D721Med (cell line): ENCODE measurements at regions not wholly inside any gene's neighbourhood (a gene's known extent, or its start where the extent isn't known, plus 50 kb on each side); places are given as distances from the start of the nearest gene placed in this dataset.
"Not testable (repeated sequence)": the region's sequence is repeated elsewhere in the genome, so short reads cannot be mapped to it uniquely, and the experiment has no call there.

Experiments
- DNase-seq: peaks from one replicate; pipeline ENCODE4 v3.0.0; 2011; ENCODE audit warnings: low spot score; ENCODE audit not compliant: insufficient read length
- FAIRE-seq: peaks from 2 replicates; lab custom pipeline; 2011; peaks lifted over from hg19 to GRCh38; lab: Jason Lieb, UNC

DNA sequence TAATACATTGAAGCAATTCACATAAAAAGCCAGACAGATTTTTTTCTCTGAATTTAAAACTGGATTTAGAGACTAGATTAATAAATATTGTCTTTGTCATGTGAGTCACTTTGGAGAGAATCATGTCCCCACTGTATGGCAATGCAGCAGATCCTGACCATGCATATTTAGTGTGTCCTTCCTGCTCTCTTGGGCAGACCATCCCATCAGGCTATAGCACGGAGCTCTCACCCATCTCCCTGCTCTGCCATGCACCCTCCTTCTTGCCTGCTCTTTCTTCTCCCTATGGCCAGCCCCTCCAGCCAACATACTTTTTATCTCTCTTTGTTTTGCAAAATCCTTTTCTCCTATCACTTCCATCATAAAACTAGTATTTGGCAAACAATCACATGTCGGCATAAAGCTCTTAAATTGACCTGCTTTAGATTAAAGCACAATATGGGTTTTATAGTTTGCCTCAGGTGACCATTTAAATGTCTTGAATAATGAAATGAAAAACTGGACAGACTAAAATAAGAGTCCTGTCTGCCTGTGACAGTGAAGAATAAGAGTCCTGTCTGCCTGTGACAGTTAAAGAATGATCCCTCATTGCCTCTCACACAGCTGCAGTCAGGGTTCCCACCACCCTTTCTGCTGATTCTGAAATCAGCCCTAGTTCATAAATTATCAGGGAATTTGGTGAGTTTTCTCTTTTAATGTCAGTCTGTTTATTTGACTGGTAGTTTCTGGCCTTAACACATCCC, 315.0 kb upstream of the PLGLB2 start:
- FAIRE-seq, DNase-seq: not testable (repeated sequence)

DNA sequence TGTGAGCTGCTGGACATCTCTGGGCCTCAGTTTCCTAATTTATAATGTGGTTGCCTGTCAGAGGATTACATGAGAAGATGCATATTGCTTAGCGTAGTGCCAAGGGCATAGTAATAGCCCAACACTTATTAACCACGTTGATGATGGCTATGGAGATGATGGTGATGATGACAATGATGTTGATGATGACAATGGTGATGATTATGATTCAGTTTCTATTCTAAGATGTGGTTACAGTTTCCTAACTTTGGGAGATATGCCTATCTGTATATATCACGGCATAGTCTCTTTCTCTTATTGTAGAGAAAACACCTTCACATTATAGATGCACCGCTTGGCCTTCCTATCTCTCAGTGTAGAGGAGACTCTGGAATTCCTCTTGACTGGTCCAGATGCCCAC, 311.9 kb upstream of the PLGLB2 start:
- not testable (repeated sequence) for FAIRE-seq

DNA sequence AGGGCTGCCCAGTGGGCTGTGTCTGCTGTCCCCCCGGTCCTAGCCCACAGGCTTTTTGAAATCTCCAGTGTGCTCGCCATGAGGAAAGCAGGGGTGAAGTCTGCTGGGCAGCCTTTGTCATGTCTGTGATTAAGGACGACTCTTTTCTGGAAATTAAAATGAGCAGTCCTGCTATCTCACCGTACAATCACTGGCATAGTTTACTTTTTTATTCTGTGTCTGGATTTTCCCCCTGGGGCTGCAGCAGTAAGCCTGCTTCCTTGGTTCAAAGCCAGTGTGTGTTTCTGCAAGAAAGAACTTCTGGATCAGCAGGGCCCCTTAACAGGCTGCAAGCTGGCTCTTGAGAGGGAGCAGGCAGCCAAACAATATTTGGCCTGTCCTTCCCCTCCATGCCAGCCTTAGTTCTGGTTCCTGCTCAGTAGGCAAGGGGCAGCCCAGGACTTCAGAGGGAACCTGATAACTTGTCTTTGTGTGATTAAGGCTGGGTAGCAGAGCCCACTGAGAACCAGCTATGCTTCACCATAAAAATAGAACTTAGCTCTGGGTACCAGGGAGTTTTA, 310.1 kb upstream of the PLGLB2 start:
- not testable (repeated sequence) for DNase-seq, FAIRE-seq

More for the DNA sequence above, 311.9 kb upstream of the PLGLB2 start:
- not testable (repeated sequence) for DNase-seq

DNA sequence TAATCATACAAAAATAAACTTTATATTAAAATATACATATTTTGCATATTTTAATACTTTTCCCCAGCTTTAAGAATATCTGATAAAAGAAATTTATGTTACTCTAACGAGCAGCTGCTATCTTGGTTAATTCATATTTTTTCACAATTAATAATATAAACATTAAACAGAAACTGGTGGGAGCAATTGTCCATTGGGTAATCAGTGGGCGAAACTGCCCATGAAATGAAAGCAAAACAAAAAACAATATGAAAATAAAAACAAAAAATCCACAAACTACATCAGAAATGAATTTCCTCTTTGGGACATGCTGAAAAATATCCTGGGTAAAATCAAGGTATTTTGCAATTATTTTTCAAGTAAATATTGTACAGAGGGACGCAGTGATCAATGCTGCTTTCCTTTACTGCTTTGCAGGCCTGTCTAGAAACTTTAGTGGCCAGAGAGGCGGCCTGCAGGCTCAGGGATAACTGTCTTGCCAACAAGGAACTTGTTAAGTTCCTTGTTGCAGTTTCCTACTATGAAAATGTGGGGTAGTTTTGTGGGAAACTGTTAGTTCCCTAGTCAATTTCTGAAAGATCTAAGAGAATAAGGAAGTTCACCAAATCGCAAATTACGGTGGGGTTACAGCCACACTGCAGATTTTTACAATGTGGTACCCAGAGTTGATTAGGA, 309.0 kb upstream of the PLGLB2 start:
- not testable (repeated sequence) for DNase-seq, FAIRE-seq

DNA sequence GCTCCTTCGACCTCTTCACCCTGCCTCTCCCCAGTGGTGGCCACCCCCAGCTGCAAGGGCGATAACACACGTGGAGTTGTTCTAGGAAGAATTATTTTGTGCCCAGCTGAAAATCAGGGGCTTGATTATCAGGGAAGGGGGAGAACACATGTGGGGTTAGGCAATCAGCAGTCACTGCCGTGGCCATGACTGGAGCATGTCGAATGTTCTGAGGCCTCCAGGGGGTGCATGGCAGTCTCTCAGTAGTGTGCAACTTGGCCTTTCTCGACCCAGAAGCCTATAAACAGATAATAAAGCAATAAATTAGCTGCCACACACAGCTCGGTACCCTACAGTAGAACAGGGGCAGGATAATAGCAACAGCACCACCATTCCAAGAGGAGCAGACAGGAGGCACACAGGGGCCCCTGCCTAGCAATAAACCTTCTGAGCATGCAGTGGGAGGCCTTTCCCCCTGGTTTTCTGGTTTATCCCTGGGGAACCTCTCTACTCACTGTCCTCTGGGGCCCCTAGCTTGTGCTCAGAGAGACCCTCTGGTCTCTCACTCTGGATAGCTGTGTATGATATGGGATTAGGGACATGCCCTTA, 308.2 kb upstream of the PLGLB2 start:
- not testable (repeated sequence) for DNase-seq, FAIRE-seq

DNA sequence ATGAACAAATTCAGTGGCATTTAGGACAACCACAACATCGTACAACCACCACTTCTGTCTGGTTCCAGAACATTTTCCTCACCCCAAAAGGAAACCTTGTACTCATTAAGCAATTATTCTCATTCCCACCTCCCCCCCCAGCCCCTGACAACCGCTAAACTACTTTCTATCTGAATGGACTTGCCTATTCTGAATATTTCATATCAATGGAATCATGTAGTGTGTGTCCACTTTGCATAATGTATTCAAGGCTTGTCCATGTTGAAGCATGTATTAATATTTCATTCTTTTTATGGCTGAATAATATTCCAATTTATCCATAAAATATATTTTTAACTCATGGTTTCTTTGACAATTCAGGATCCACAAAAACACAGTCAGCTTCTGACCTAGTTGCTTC, 307.2 kb upstream of the PLGLB2 start:
- not testable (repeated sequence) for FAIRE-seq

DNA sequence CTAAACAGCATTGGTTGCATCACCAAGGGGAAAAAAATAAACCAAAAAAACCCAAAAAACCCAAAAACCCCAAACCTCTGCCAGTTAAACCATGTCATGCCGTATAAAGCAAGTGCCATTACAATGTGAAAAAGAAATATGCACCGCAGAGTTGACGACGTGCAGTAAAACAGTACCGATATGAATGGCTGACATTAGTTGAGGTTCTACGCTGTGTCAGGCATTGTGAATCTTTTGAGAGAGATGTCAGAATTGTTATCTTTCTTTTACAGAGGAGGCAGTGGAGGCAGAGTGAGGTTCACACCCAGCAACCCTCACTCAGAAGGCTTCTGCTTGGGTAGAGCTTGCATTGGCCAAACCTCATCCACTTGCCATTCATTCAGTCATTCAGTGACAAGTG, 306.5 kb upstream of the PLGLB2 start:
- not testable (repeated sequence) for DNase-seq, FAIRE-seq

More for the DNA sequence above, 307.2 kb upstream of the PLGLB2 start:
- not testable (repeated sequence) for DNase-seq

DNA sequence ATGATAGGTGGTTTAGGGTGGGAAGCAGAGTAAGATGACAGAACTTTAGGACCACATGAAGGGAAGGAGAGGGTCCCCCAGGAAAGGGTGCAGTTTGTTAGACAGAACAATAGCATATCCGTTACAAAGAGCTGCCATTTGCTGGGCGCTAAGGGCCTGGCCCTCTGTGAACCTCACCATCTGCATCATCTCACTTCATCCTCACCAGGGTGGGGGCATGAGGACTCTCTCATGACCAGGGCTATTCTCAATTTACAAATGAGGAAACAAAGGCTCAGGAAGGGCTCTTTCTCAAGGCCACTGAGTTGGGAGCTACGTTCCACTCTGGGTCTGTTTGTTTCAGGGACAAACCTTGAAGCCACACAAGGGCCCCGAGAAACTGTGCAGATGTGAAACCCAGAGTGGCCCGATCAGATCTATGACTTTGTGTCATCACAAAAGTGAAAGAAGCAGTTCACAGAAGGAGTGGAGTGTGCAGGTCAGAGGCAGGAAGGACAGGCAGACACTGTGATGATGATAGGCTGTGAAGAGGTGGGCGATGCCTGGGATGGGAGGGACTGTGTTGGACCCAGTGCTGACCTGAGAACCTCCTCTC, 304.8 kb upstream of the PLGLB2 start:
- not testable (repeated sequence) for FAIRE-seq, DNase-seq

DNA sequence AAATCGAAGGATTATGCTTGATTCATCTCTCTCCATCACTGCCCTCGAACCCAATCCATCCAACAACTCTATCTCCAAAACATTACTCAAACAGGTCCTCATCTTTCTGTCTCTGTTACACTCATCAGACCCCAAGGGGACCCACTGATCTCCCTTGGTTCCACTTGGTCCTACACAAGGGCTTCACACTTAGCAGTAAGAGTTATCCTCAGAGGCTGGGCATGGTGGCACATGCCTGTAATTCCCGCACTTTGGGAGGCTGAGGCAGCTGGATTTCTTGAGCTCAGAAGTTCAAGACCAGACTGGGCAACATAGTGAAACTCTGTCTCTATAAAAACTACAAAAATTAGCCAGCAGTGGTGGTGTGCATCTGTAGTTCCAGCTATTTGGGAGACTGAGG, 302.9 kb upstream of the PLGLB2 start:
- DNase-seq, FAIRE-seq: not testable (repeated sequence)

DNA sequence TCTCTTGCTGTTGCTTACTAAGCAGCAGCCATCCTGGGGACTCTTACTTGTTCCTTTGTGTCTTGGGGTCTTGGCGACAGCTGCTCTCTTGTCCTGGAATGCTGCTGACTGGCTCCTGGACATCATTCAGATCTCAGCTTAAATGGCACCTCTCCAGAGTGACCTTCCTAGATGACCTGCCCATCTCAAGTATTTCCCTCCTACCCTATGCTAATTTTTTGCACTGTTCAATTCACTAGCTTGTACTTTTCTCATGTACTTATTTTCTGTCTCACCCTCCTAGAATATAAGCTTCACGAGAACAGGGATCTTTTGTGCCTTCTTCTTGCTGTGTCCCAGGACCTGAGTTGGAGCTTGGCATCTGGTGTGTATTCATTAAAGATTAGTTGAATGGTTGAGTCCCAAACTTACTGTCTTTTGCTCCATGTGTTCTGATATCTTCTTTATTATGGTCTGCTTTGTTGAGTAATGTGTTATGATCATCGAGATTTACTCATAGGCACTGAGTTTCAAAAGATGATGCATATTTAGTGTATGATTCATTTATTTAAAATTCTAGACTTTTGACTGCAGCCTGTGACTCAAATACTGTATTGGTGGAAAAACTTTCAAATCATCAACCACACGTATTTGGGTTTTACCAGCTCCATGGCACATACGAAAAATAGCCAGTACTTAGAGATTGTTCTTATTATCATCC, 302.1 kb upstream of the PLGLB2 start:
- FAIRE-seq, DNase-seq: not testable (repeated sequence)

DNA sequence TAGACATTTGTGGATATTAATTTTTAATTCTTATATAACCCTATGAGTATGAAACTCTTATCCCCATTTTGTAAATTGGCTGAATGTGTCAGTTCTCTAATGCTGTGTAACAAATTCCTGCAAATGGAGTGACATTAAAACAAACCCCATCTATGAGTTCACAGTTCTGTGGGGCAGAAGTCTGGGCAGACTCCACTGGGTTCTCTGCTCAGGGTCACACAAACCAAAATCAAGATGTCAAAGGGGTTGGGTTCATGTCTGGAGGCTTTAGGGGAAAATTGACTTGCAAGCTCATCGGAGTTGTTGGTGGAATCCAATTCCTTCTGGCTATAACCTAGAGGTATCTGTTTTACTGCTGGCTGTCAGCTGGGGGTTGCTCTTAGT, 301.6 kb upstream of the PLGLB2 start:
- not testable (repeated sequence) for DNase-seq, FAIRE-seq

DNA sequence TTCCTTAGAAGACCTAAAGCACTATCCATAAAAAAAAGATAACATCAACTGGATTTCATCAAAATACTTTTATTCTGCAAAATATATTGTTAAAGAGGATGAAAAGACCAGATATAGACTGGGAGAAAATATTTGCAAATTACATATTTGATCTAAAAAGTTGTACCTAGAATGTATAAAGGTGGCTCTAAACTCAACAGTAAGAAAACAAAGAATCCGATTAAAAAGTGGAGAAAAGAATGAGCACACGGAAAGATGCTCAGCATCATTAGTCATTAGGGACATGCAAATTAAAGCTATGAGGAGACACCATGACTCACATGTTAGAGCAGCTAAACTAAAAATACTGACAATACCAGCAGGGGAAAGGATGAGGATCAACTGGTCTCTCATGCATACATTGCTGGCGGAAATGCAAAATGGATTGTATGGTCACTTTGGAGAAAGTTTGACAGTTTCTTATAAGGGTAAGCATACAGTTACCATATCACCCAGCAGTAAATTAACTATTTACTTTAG, 298.4 kb upstream of the PLGLB2 start:
- FAIRE-seq: not testable (repeated sequence)

DNA sequence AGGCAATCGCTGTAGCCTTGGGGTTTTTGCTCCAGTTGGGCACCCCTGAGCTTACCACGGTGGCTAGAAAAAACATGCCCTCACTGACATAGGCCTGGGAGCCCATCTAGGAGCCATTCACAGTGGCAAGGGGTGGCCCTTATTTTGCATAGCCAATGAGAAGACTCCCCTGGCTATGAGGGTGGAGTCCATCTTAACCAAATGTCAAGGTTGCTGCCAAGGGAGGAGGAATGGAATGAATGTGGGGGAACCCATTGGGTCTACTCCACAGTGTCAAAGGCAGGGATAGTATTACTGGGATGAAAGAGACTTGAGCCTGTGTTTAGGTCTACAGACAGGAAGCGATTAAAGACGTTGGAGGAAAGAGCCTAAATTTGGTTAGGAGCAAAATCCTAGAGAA, 295.7 kb upstream of the PLGLB2 start:
- FAIRE-seq: not testable (repeated sequence)

More for the DNA sequence above, 298.4 kb upstream of the PLGLB2 start:
- not testable (repeated sequence) for DNase-seq

DNA sequence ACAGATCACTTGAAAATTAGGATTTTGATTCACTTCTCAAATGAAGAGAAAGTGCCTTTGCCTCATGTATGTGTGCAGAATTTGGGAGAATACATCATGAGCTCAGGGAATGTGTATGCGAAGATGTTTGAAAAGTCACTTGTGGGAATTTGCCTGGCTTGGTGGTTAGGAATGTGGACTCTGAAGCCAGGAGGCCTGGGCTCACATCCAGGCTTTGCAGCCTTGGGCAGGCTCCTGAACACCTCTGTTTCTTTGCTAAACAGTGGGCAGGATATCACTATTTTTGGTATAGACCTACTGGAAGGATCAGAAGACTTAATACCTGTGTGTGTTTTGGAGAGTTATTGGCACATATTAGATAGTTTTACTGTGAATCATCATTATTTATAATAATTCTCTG, 295.0 kb upstream of the PLGLB2 start:
- FAIRE-seq, DNase-seq: not testable (repeated sequence)

More for the DNA sequence above, 295.7 kb upstream of the PLGLB2 start:
- DNase-seq: not testable (repeated sequence)

DNA sequence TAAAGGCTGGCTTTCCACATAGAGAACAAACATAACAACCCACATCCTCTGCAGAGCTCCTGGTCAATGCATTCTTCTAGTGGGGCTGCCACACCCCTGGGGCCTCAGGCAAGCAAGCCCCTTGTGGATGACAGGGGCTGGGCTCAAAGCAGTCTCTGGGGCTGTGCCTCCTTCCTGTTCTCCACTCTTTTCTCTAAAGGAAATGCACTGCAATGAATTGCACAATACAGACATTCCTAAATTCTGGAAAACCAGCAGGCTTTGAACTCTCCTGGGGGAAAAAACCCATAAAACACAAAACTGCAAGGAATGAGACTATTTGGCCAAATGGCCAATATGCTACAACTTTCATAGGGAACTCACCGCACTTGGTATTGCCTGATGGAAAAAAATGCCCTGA, 293.9 kb upstream of the PLGLB2 start:
- not testable (repeated sequence) for DNase-seq

DNA sequence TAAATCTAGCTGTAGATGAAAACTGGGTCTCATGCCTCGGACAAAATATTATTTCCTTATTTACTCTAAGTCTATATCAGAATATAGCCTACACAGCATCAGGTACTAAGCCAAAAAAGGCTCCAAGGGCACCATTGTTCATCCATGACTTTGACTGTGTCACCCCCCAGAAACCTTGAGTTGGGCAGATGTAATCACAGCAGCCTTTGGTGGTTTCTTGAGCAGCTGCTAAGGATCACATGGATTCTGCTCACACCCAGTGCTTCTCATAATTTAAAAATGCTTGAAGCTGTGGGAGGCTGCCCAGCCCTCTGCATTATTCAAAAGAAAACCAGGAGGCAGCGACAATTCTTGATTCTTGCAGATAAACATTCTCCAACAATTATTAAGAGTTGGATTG, 293.5 kb upstream of the PLGLB2 start:
- not testable (repeated sequence) for DNase-seq, FAIRE-seq

More for the DNA sequence above, 293.9 kb upstream of the PLGLB2 start:
- FAIRE-seq: not testable (repeated sequence)

DNA sequence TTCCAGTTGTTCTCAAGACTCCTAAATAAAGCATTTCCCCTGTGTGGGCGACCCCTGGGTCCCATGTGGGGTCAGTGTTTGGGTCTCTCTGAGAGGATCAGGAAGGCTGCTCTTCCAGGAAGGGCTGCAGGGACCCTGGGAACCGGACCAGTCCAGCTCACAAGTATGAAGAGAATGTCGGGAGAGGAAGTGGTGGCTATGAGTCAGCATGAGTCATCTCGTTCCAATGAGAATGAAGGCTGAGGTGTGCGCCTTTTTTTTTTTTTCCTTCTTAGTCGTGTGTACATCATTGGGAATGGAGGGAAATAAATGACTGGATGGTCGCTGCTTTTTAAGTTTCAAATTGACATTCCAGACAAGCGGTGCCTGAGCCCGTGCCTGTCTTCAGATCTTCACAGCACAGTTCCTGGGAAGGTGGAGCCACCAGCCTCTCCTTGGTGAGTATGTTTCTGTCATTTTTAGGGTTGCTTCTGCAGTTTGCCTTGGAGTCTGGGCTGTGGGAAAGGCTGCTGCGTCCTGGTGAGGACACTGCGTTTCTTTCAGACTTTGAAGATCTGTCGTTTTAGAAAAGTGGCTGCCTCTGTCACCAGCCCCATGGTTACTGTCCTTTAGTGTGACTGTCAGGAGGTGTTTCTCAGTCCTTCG, 292.6 kb upstream of the PLGLB2 start:
- not testable (repeated sequence) for DNase-seq, FAIRE-seq

DNA sequence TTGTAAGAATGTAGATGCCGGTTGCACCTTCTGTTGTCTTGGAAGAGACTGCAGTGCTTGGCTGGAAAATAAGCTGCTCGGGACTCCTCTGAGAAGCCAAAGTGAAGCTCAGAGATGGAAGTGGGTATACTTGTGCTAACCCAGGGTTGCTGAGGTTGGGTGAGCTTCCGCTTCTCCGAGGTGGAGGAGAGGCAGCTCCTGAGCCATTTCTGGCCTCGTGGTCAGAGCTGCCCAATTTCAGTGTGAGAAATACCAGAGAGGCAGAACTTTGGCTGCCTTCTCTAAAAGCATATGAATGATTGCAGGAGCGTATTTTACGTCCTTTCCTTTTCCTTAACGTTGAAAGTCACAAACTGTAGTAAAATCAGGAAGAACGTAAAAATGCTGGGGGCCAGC, 292.0 kb upstream of the PLGLB2 start:
- not testable (repeated sequence) for DNase-seq, FAIRE-seq
